Esophagus muscularis mucosa (tissue), 4 donors: ENCODE measurements at regions not wholly inside any gene's neighbourhood (a gene's known extent, or its start where the extent isn't known, plus 50 kb on each side); places are given as distances from the start of the nearest gene placed in this dataset.
"Not testable (repeated sequence)": the region's sequence is repeated elsewhere in the genome, so short reads cannot be mapped to it uniquely, and the experiment has no call there.

Experiments used
- DNase-seq: peaks from one replicate; pipeline ENCODE4 v3.0.0-alpha.2; 2017; ENCODE audit errors: extremely low spot score
- H3K27ac ChIP-seq, 4 donors: fragments of 200-600 bp; sonication (generic); replicated peaks in 1 of 4; 1 replicate in 3 of 4; 2 replicates in 1 of 4; pipeline ENCODE4 v1.5.1; 2016 to 2019; ENCODE audit warnings: mild to moderate bottlenecking in 1 of 4
- H3K27me3 ChIP-seq, 4 donors: fragments of 200-600 bp; sonication (generic); one replicate each; pipeline versions ENCODE4 v1.5.1 to v1.6.0; 2016 to 2019
- H3K36me3 ChIP-seq, 4 donors: fragments of 200-600 bp; sonication (generic); one replicate each; pipeline ENCODE4 v1.5.1; 2016 to 2019
- H3K4me1 ChIP-seq, 4 donors: fragments of 200-600 bp; sonication (generic); one replicate each; pipeline ENCODE4 v1.5.1; 2016 to 2019
- H3K4me3 ChIP-seq, 4 donors: fragments of 200-600 bp; sonication (generic); 1 replicate in 2 of 4; 2 replicates in 2 of 4; pipeline ENCODE4 v1.5.1; 2016 to 2019; ENCODE audit warnings: mild to moderate bottlenecking in 4 of 4, moderate library complexity in 1 of 4
- H3K9me3 ChIP-seq, 4 donors: fragments of 200-600 bp; sonication (generic); 1 replicate in 3 of 4; 2 replicates in 1 of 4; pipeline ENCODE4 v1.5.1; 2016 to 2019
- EP300 ChIP-seq: sonication (generic); formaldehyde crosslinking; IDR thresholded peaks from one replicate; pipeline ENCODE4 v1.6.1; 2017; ENCODE audit warnings: antibody characterized with exemption
- POLR2A ChIP-seq: fragments of 450-650 bp; IDR thresholded peaks from one replicate; pipeline ENCODE4 v1.6.1; 2017; ENCODE audit warnings: antibody characterized with exemption, moderate library complexity, mild to moderate bottlenecking, low read depth
- POLR2AphosphoS5 ChIP-seq, 2 donors: sonication (generic); formaldehyde crosslinking; IDR thresholded peaks; one replicate each; pipeline ENCODE4 v1.6.1; 2017; ENCODE audit warnings: antibody characterized with exemption in 2 of 2
- WGBS: methylation state at CpG from one replicate; pipeline ENCODE4 v1.1.5; 2018; 5-methylcytosine and 5-hydroxymethylcytosine counted together
- intact Hi-C: fragments of 100-400 bp; cut with DNase I; formaldehyde crosslinking; loops from one replicate; pipeline ENCODE4 v1.15.1; 2023
- TF ChIP-seq, protein P1 (sequence below), 3 experiments: fragments of 200-600 bp in 2 of 3; fragments of 450-650 bp in 1 of 3; sonication (generic) in 2 of 3; IDR thresholded peaks; one replicate each; pipeline ENCODE4 v1.5.1; 2017 to 2019; ENCODE audit warnings: antibody characterized with exemption in 3 of 3, mild to moderate bottlenecking in 2 of 3, moderate library complexity in 1 of 3

- H3K4me1 ChIP-seq, result no peaks in the 10 kb centered on the region
- H3K9me3 ChIP-seq, result no peaks in the 10 kb centered on the region
- no peaks in the 10 kb centered on the region for H3K27me3 ChIP-seq
- no peaks in the 10 kb centered on the region for H3K36me3 ChIP-seq
- 86% methylated on average over 2 of the region's 2 CpGs for WGBS
- no peak overlapping the region for H3K27ac ChIP-seq
- no peak for TF ChIP-seq EP300
- no peak for TF ChIP-seq POLR2AphosphoS5 (IDR thresholded peaks at IDR 0.05)
- TF ChIP-seq, protein P1, sequence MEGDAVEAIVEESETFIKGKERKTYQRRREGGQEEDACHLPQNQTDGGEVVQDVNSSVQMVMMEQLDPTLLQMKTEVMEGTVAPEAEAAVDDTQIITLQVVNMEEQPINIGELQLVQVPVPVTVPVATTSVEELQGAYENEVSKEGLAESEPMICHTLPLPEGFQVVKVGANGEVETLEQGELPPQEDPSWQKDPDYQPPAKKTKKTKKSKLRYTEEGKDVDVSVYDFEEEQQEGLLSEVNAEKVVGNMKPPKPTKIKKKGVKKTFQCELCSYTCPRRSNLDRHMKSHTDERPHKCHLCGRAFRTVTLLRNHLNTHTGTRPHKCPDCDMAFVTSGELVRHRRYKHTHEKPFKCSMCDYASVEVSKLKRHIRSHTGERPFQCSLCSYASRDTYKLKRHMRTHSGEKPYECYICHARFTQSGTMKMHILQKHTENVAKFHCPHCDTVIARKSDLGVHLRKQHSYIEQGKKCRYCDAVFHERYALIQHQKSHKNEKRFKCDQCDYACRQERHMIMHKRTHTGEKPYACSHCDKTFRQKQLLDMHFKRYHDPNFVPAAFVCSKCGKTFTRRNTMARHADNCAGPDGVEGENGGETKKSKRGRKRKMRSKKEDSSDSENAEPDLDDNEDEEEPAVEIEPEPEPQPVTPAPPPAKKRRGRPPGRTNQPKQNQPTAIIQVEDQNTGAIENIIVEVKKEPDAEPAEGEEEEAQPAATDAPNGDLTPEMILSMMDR (IDR thresholded peaks at IDR 0.05), result no peak
- no peak for TF ChIP-seq POLR2A
- no peak for DNase-seq
- H3K4me3 ChIP-seq, result no peak overlapping the region
- intact Hi-C loops, result no loop called here
These were observed 359.3 kb downstream of the IGSF11 start for GRCh38 chr3:118675305-118675704.

DNA sequence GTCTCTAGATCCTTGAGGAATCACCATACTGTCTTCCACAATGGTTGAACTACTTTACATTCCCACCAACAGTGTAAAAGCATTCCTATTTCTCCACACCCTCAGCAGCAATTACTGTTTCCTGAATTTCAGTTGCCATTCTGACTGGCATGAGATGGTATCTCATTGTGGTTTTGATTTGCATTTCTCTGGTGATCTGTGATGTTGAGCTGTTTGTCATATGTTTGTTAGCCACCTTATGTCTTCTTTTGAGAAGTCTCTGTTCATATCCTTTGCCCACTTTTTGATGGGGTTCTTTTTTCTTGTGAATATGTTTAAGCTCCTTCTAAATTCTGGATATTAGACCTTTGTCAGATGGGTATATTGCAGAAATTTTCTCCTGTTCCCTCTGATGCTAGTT is 356.0 kb downstream of the IGSF11 start:
- H3K36me3 ChIP-seq, H3K4me3 ChIP-seq, H3K27me3 ChIP-seq, DNase-seq, H3K9me3 ChIP-seq, H3K27ac ChIP-seq, H3K4me1 ChIP-seq, intact Hi-C loops: not testable (repeated sequence)

- intact Hi-C loops, result no loop called here
- Histone ChIP-seq H3K27me3 (no peaks in the 10 kb centered on the region), H3K36me3 (no peaks in the 10 kb centered on the region), H3K27ac (no peak overlapping the region), H3K9me3 (no peaks in the 10 kb centered on the region), H3K4me3 (no peak overlapping the region), H3K4me1 (no peaks in the 10 kb centered on the region)
- TF ChIP-seq, protein P1 (IDR thresholded peaks at IDR 0.05), result no peak
- TF ChIP-seq EP300 (no peak), POLR2AphosphoS5 (IDR thresholded peaks at IDR 0.05) (no peak), POLR2A (no peak)
- 56% methylated on average over 2 of the region's 2 CpGs for WGBS
- DNase-seq, result no peak
These were observed 351.7 kb downstream of the IGSF11 start for GRCh38 chr3:118682921-118683320.

- H3K27ac ChIP-seq, result no peak overlapping the region
- TF ChIP-seq POLR2AphosphoS5 (IDR thresholded peaks at IDR 0.05), result no peak
- no peak for TF ChIP-seq POLR2A
- TF ChIP-seq EP300, result no peak
- TF ChIP-seq, protein P1 (IDR thresholded peaks at IDR 0.05), result no peak
- H3K4me3 ChIP-seq, result no peak overlapping the region
- no peak for DNase-seq
- H3K27me3 ChIP-seq, result no peaks in the 10 kb centered on the region
- H3K36me3 ChIP-seq, result no peaks in the 10 kb centered on the region
- H3K9me3 ChIP-seq, result no peaks in the 10 kb centered on the region
- intact Hi-C loops, result no loop called here
- no peaks in the 10 kb centered on the region for H3K4me1 ChIP-seq
- WGBS, result 88% methylated on average over 6 of the region's 6 CpGs
These were observed 351.0 kb downstream of the IGSF11 start for GRCh38 chr3:118683636-118684035.

DNA sequence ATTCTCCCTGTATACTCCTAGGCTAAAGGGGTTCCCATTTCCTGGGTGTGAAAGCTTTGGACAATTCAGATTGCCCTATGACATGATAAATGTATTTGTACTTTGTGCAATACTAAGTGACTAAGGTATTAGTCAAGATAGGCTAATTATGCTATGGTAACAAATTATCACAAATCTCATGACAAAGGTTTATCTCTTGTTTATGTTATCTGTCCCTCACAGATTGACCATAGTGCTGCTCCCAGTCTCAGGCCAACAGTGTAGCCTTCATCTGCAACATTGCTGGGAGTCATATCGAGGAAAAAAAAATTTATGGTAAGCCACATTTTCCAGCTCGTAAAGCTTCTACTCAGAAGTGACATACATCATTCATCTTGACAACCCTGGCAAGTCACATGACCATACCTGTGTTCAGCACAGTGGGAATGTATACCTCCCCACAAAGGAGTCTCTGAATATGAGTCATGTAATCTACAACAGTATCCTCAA is 346.2 kb downstream of the IGSF11 start:
- H3K4me1 ChIP-seq, result no peaks in the 10 kb centered on the region
- no peak for DNase-seq
- no peaks in the 10 kb centered on the region for H3K36me3 ChIP-seq
- H3K4me3 ChIP-seq, result no peak overlapping the region
- no peak for TF ChIP-seq EP300
- WGBS, result 80% methylated on average over 2 of the region's 2 CpGs
- no peak overlapping the region for H3K27ac ChIP-seq
- intact Hi-C loops, result no loop called here
- H3K27me3 ChIP-seq, result no peaks in the 10 kb centered on the region
- no peaks in the 10 kb centered on the region for H3K9me3 ChIP-seq

GRCh38 chr3:118692416-118692815 is 342.2 kb downstream of the IGSF11 start:
- no peak overlapping the region for H3K27ac ChIP-seq
- 65% methylated on average over 1 of the region's 1 CpG for WGBS
- intact Hi-C loops, result no loop called here
- H3K27me3 ChIP-seq, result no peaks in the 10 kb centered on the region
- TF ChIP-seq EP300 (no peak), POLR2AphosphoS5 (IDR thresholded peaks at IDR 0.05) (no peak), POLR2A (no peak)
- TF ChIP-seq, protein P1 (IDR thresholded peaks at IDR 0.05), result no peak
- DNase-seq, result no peak
- H3K36me3 ChIP-seq, result no peaks in the 10 kb centered on the region
- H3K9me3 ChIP-seq, result no peaks in the 10 kb centered on the region
- no peak overlapping the region for H3K4me3 ChIP-seq
- no peaks in the 10 kb centered on the region for H3K4me1 ChIP-seq
